Neural progenitor cell (in vitro differentiated cells): ENCODE measurements at regions not wholly inside any gene's neighbourhood (a gene's known extent, or its start where the extent isn't known, plus 50 kb on each side); places are given as distances from the start of the nearest gene placed in this dataset.

ENCODE experiments used
- EZH2phosphoT487 ChIP-seq: fragments of 200-600 bp; sonication (generic); IDR thresholded peaks from 2 replicates; pipeline ENCODE4 v1.6.1; 2017; ENCODE audit warnings: antibody characterized with exemption
- TF ChIP-seq, protein P1 (sequence below): fragments of 200-600 bp; sonication (generic); IDR thresholded peaks from 2 replicates; pipeline ENCODE4 v1.5.1; 2017; ENCODE audit warnings: antibody characterized with exemption, mild to moderate bottlenecking

DNA sequence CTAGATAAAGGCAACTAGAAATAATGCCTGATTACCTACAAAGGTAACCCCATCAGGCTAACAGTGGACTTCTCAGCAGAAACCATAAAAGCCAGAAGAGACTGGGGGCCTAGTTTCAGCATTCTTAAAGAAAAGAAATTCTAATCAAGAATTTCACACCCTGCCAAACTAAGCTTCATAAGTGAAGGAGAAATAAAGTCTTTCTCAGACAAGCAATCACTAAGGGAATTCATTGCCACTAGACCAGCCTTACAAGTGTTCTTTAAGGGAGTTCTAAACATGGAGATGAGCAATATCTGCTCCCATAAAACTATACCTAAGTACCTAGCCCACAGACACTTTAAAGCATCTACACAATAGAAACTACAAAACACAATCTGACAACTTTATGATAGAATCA lies 823.5 kb downstream of the PCDH17 start:
- TF ChIP-seq, protein P1, sequence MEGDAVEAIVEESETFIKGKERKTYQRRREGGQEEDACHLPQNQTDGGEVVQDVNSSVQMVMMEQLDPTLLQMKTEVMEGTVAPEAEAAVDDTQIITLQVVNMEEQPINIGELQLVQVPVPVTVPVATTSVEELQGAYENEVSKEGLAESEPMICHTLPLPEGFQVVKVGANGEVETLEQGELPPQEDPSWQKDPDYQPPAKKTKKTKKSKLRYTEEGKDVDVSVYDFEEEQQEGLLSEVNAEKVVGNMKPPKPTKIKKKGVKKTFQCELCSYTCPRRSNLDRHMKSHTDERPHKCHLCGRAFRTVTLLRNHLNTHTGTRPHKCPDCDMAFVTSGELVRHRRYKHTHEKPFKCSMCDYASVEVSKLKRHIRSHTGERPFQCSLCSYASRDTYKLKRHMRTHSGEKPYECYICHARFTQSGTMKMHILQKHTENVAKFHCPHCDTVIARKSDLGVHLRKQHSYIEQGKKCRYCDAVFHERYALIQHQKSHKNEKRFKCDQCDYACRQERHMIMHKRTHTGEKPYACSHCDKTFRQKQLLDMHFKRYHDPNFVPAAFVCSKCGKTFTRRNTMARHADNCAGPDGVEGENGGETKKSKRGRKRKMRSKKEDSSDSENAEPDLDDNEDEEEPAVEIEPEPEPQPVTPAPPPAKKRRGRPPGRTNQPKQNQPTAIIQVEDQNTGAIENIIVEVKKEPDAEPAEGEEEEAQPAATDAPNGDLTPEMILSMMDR, result no peak
- TF ChIP-seq EZH2phosphoT487, result no peak
